ENCODE measurements at regions not wholly inside any gene's neighbourhood (a gene's known extent, or its start where the extent isn't known, plus 50 kb on each side); places are given as distances from the start of the nearest gene placed in this dataset.

DNA sequence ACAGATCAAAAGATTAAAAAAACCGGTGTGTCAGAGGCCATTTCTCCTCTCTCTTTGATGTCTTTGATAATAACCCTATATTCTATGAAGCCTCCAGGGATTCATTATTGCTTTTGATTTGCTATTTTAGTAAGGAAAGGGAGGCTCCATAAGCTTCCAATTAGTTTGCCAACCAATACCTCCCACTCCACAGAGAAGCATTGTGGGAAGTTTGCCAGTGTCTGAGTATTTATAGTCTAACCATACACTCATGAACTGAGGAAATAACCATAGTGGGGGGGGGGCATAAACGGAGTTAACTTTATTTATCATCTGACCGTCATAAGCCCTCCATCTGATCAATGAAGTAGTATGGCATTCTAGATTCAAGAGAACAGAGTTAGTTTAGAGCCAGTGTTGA lies 1066.8 kb upstream of the PABPC4L start:
- TF ChIP-seq, protein P1, sequence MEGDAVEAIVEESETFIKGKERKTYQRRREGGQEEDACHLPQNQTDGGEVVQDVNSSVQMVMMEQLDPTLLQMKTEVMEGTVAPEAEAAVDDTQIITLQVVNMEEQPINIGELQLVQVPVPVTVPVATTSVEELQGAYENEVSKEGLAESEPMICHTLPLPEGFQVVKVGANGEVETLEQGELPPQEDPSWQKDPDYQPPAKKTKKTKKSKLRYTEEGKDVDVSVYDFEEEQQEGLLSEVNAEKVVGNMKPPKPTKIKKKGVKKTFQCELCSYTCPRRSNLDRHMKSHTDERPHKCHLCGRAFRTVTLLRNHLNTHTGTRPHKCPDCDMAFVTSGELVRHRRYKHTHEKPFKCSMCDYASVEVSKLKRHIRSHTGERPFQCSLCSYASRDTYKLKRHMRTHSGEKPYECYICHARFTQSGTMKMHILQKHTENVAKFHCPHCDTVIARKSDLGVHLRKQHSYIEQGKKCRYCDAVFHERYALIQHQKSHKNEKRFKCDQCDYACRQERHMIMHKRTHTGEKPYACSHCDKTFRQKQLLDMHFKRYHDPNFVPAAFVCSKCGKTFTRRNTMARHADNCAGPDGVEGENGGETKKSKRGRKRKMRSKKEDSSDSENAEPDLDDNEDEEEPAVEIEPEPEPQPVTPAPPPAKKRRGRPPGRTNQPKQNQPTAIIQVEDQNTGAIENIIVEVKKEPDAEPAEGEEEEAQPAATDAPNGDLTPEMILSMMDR (IDR thresholded peaks at IDR 0.05): no peak
- TF ChIP-seq POLR2A (IDR thresholded peaks at IDR 0.05): no peak
